H9 (cell line): ENCODE measurements at regions not wholly inside any gene's neighbourhood (a gene's known extent, or its start where the extent isn't known, plus 50 kb on each side); places are given as distances from the start of the nearest gene placed in this dataset.

Experiments used
- DNase-seq: peaks from one replicate; pipeline ENCODE4 v3.0.0-alpha.2; 2017
- H2AFZ ChIP-seq: one replicate; pipeline ENCODE4 v1.6.1; 2013; ENCODE audit warnings: mild to moderate bottlenecking, low read length, control low read depth, moderate library complexity
- H2AK5ac ChIP-seq: 2 replicates; pipeline ENCODE4 v1.6.1; 2013; ENCODE audit warnings: low read length, control low read depth, mixed read lengths; ENCODE audit not compliant: insufficient read length
- H2BK120ac ChIP-seq: one replicate; pipeline ENCODE4 v1.6.1; 2013; ENCODE audit warnings: low read depth, mild to moderate bottlenecking, low read length, control low read depth, inconsistent platforms; ENCODE audit not compliant: poor library complexity, severe bottlenecking
- H2BK12ac ChIP-seq: 2 replicates; pipeline ENCODE4 v1.6.1; 2013; ENCODE audit warnings: low read length, control low read depth, mixed read lengths, low read depth; ENCODE audit not compliant: insufficient read length
- H2BK15ac ChIP-seq: 2 replicates; pipeline ENCODE4 v1.6.1; 2013; ENCODE audit warnings: low read depth, low read length, control low read depth
- H2BK20ac ChIP-seq: one replicate; pipeline ENCODE4 v1.6.1; 2013; ENCODE audit warnings: low read depth, mild to moderate bottlenecking, low read length, control low read depth, inconsistent platforms; ENCODE audit not compliant: poor library complexity, severe bottlenecking
- H2BK5ac ChIP-seq: 2 replicates; pipeline ENCODE4 v1.6.1; 2013; ENCODE audit warnings: low read length, control low read depth, mixed read lengths; ENCODE audit not compliant: insufficient read length
- H3K14ac ChIP-seq: 2 replicates; pipeline ENCODE4 v1.6.1; 2013; ENCODE audit warnings: low read length, control low read depth; ENCODE audit not compliant: insufficient read depth
- H3K18ac ChIP-seq: 2 replicates; pipeline ENCODE4 v1.6.1; 2013; ENCODE audit warnings: low read depth, mild to moderate bottlenecking, mixed read lengths, low read length, control low read depth; ENCODE audit not compliant: insufficient read length
- H3K23ac ChIP-seq: 2 replicates; pipeline ENCODE4 v1.6.1; 2013; ENCODE audit warnings: low read length, control low read depth, mixed read lengths, low read depth; ENCODE audit not compliant: insufficient read length
- H3K23me2 ChIP-seq: 2 replicates; pipeline ENCODE4 v1.6.1; 2013; ENCODE audit warnings: low read depth, mild to moderate bottlenecking, mixed read lengths, low read length, control low read depth; ENCODE audit not compliant: insufficient read length, poor library complexity, severe bottlenecking
- H3K27ac ChIP-seq: 2 replicates; pipeline ENCODE4 v1.5.1; 2013; ENCODE audit warnings: low read length, control low read depth, mixed read lengths, low read depth; ENCODE audit not compliant: insufficient read length
- H3K27me3 ChIP-seq: 2 replicates; pipeline ENCODE4 v1.6.1; 2013; ENCODE audit warnings: low read length, control low read depth, inconsistent platforms; ENCODE audit not compliant: insufficient read depth
- H3K4ac ChIP-seq: 2 replicates; pipeline ENCODE4 v1.6.1; 2013; ENCODE audit warnings: low read depth, mild to moderate bottlenecking, control low read depth, inconsistent platforms, low read length, moderate library complexity
- H3K4me1 ChIP-seq: 2 replicates; pipeline ENCODE4 v1.6.1; 2013; ENCODE audit warnings: low read length, control low read depth, inconsistent platforms; ENCODE audit not compliant: insufficient read depth
- H3K4me2 ChIP-seq: 2 replicates; pipeline ENCODE4 v1.6.1; 2013; ENCODE audit warnings: low read length, control low read depth, mixed read lengths; ENCODE audit not compliant: insufficient read length, insufficient read depth
- H3K56ac ChIP-seq: 2 replicates; pipeline ENCODE4 v1.6.1; 2013; ENCODE audit warnings: low read depth, mild to moderate bottlenecking, mixed read lengths, low read length, control low read depth; ENCODE audit not compliant: insufficient read length
- H3K79me1 ChIP-seq: 2 replicates; pipeline ENCODE4 v1.6.1; 2013; ENCODE audit warnings: low read depth, mild to moderate bottlenecking, moderate library complexity, low read length, control low read depth, inconsistent platforms; ENCODE audit not compliant: insufficient read depth, poor library complexity, severe bottlenecking
- H3K79me2 ChIP-seq: 2 replicates; pipeline ENCODE4 v1.6.1; 2013; ENCODE audit warnings: low read length, control low read depth, inconsistent platforms; ENCODE audit not compliant: insufficient read depth
- H3K9ac ChIP-seq: 2 replicates; pipeline ENCODE4 v1.6.1; 2013; ENCODE audit warnings: low read length, control low read depth, mixed read lengths; ENCODE audit not compliant: insufficient read length; ENCODE audit errors: extremely low read depth
- H3K9me3 ChIP-seq: one replicate; pipeline ENCODE4 v1.6.1; 2013; ENCODE audit warnings: low read depth, low read length, inconsistent platforms; ENCODE audit not compliant: control insufficient read depth
- H3T11ph ChIP-seq: one replicate; pipeline ENCODE4 v1.6.1; 2013; ENCODE audit warnings: mild to moderate bottlenecking, low read length, control low read depth, inconsistent platforms
- H4K20me1 ChIP-seq: one replicate; pipeline ENCODE4 v1.6.1; 2013; ENCODE audit not compliant: control insufficient read depth, insufficient read length, insufficient read depth
- H4K5ac ChIP-seq: 2 replicates; pipeline ENCODE4 v1.6.1; 2013; ENCODE audit warnings: low read depth, mild to moderate bottlenecking, mixed read lengths, low read length, control low read depth; ENCODE audit not compliant: insufficient read length
- H4K8ac ChIP-seq: replicated peaks from 2 replicates; pipeline ENCODE4 v1.6.1; 2013; ENCODE audit warnings: low read length, control low read depth, mixed read lengths, low read depth; ENCODE audit not compliant: insufficient read length
- H4K91ac ChIP-seq: 2 replicates; pipeline ENCODE4 v1.6.1; 2013; ENCODE audit warnings: low read depth, mild to moderate bottlenecking, moderate library complexity, mixed read lengths, low read length, control low read depth; ENCODE audit not compliant: insufficient read length
- H3K27ac Mint-ChIP-seq, 3 experiments: 2 replicates in 2 of 3; 3 replicates in 1 of 3; pipeline ENCODE4 v1.8.0; 2020 to 2021; ENCODE audit warnings: mixed read lengths in 3 of 3, mild to moderate bottlenecking in 1 of 3, moderate library complexity in 1 of 3
- H3K27me3 Mint-ChIP-seq: 2 replicates; pipeline ENCODE4 v1.8.0; 2021; ENCODE audit warnings: low read depth, mild to moderate bottlenecking, moderate library complexity, mixed read lengths
- H3K36me3 Mint-ChIP-seq, 3 experiments: 2 replicates in 2 of 3; 3 replicates in 1 of 3; pipeline ENCODE4 v1.8.0; 2020 to 2021; ENCODE audit warnings: low read depth in 3 of 3, mixed read lengths in 3 of 3; ENCODE audit not compliant: insufficient read depth in 1 of 3
- H3K4me1 Mint-ChIP-seq, 2 experiments: 2 replicates each; pipeline ENCODE4 v1.8.0; 2020; ENCODE audit warnings: mixed read lengths in 2 of 2
- H3K4me3 Mint-ChIP-seq, 2 experiments: 2 replicates in 1 of 2; 3 replicates in 1 of 2; pipeline ENCODE4 v1.8.0; 2020 to 2021; ENCODE audit warnings: mild to moderate bottlenecking in 2 of 2, mixed read lengths in 2 of 2, moderate library complexity in 1 of 2
- H3K9me3 Mint-ChIP-seq, 2 experiments: 2 replicates in 1 of 2; 3 replicates in 1 of 2; pipeline ENCODE4 v1.8.0; 2020; ENCODE audit warnings: mild to moderate bottlenecking in 2 of 2, mixed read lengths in 2 of 2, moderate library complexity in 1 of 2
- WGBS: extraction: QIAGEN DNeasy Blood & Tissue Kit; methylation state at CpG from one replicate; pipeline ENCODE4 v1.1.7; 2013; ENCODE audit warnings: missing lambda C conversion rate, low lambda C conversion rate, mixed read lengths; ENCODE audit not compliant: insufficient read length; ENCODE audit errors: extremely low coverage; 5-methylcytosine and 5-hydroxymethylcytosine counted together
- TF ChIP-seq, protein P1 (sequence below): fragments of 200-600 bp; sonication (generic); conservative IDR thresholded peaks from 3 replicates; pipeline ENCODE4 v1.8.0; 2021; ENCODE audit warnings: antibody characterized with exemption, mild to moderate bottlenecking

DNA sequence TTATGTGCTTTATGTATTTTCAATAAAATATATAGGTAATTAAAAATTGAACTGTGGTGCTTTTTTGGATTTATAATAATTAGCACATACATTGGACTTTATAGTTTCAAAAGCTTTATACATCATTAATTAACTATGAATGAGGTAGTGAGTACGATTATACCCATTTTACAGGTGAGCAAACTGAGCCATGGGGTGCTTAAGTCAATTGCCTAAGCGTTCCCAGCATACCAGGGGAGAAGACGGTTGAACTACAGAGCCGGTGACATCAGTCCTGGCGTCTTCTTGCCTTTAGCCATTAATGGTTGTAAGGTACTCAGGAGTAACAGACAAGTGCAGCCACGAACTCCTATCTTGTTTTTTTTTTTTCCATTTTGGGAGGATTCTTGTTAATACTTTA is 172.8 kb downstream of the GATA3 start:
- Histone ChIP-seq H2BK5ac (no peak overlapping the region), H4K20me1 (no peaks in the 10 kb centered on the region), H3T11ph (no peak overlapping the region), H3K18ac (no peak overlapping the region), H4K5ac (no peak overlapping the region), H3K23me2 (no peaks in the 10 kb centered on the region), H2BK120ac (no peak overlapping the region), H3K79me1 (no peaks in the 10 kb centered on the region), H2BK12ac (no peak overlapping the region), H3K4ac (no peak overlapping the region), H3K14ac (no peak overlapping the region), H3K4me2 (no peak overlapping the region), H3K79me2 (no peaks in the 10 kb centered on the region), H4K8ac (no peak overlapping the region), H3K23ac (no peak overlapping the region), H3K56ac (no peak overlapping the region), H3K4me1 (no peaks in the 10 kb centered on the region), H3K9me3 (no peaks in the 10 kb centered on the region), H3K27ac (no peak overlapping the region), H3K9ac (no peak overlapping the region), H2AK5ac (no peak overlapping the region), H2AFZ (no peak overlapping the region), H2BK15ac (no peak overlapping the region), H3K27me3 (no peaks in the 10 kb centered on the region), H4K91ac (no peak overlapping the region), H2BK20ac (no peak overlapping the region)
- peaks cover 10% of the 10 kb centered on the region for H3K27me3 Mint-ChIP-seq
- TF ChIP-seq, protein P1, sequence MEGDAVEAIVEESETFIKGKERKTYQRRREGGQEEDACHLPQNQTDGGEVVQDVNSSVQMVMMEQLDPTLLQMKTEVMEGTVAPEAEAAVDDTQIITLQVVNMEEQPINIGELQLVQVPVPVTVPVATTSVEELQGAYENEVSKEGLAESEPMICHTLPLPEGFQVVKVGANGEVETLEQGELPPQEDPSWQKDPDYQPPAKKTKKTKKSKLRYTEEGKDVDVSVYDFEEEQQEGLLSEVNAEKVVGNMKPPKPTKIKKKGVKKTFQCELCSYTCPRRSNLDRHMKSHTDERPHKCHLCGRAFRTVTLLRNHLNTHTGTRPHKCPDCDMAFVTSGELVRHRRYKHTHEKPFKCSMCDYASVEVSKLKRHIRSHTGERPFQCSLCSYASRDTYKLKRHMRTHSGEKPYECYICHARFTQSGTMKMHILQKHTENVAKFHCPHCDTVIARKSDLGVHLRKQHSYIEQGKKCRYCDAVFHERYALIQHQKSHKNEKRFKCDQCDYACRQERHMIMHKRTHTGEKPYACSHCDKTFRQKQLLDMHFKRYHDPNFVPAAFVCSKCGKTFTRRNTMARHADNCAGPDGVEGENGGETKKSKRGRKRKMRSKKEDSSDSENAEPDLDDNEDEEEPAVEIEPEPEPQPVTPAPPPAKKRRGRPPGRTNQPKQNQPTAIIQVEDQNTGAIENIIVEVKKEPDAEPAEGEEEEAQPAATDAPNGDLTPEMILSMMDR: no peak
- no peaks in the 10 kb centered on the region for H3K9me3 Mint-ChIP-seq
- H3K27ac Mint-ChIP-seq: no peak overlapping the region
- no peak for DNase-seq
- no peaks in the 10 kb centered on the region for H3K4me1 Mint-ChIP-seq
- H3K4me3 Mint-ChIP-seq: no peak overlapping the region
- no CpG with 5 or more reads among the region's 6 CpGs for WGBS
- H3K36me3 Mint-ChIP-seq: no peaks in the 10 kb centered on the region
